ENCODE measurements at regions not wholly inside any gene's neighbourhood (a gene's known extent, or its start where the extent isn't known, plus 50 kb on each side); places are given as distances from the start of the nearest gene placed in this dataset.

GRCh38 chr16:60922920-60923319 lies 1113.3 kb downstream of the CDH8 start:
- TF ChIP-seq CTCF (conservative IDR thresholded peaks at IDR 0.05): no peak
- no peak for TF ChIP-seq EZH2 (IDR thresholded peaks at IDR 0.05; ENCODE audit: low read depth)

Data from PC-9 (cell line).